Cerebellar cortex (tissue), 1 donor: ENCODE measurements at regions not wholly inside any gene's neighbourhood (a gene's known extent, or its start where the extent isn't known, plus 50 kb on each side); places are given as distances from the start of the nearest gene placed in this dataset.

Experiments used
- DNase-seq: peaks from one replicate; pipeline ENCODE4 v3.0.0-alpha.2; 2015; ENCODE audit warnings: low spot score

DNA sequence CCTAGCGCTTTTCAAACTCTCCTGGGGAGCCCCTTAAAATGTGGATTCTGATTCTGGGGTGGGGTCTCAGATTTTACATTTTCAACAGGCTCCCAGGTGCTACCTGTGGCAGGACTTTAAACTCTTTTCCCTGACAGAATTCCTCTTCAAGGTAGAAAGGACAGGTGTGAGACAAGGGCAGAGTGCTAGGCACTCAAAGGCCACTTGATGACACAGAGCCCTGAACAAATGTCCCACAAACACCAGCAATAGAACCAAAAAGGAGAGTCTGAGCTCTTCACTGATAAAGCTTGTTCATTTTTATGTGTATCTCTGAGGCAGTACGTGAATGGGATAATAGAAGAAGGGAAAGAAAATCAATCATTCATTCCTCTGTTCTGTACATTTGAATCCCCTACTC lies 77.7 kb upstream of the PELI1 start:
- DNase-seq: peak; percentile 48

DNA sequence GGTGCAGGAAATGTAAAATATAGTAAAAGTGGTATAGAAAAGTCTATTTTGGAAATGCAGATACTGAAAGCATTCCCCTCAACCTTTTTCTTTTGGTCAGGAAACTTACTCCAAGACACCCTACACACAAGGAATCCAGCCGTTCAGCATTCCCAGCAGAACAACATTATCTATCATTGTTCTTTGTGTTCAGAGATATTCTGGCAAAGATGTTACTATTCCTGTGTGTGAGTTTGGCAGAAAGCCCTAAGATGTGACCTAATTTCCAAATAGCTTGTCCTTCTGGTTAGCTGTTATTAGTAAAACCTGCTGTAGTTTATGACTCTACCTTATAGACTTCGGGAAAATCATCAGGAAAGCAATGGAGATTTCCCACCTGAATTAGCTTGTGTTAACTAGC lies 78.1 kb upstream of the PELI1 start:
- peak; percentile 97 for DNase-seq

DNA sequence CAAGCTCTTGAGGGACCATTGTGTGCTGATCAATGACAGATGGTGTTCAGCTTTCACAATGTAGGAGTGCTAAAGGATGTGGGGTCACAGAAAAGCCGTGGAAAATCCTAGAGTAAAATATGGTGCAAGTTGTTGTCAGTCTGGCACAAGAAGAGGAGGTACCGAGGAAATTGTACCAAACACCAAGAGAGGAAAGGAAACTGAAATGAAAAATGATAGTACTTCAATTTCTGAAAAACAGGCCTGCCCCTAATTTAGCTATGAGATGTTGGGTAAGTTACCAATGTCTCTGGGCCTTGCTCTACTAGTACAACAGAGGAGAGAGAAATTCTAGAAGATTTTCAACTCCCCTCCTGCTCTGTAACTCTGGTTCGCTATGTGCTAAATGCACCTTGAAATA lies 78.8 kb upstream of the PELI1 start:
- peak; percentile 22 for DNase-seq

DNA sequence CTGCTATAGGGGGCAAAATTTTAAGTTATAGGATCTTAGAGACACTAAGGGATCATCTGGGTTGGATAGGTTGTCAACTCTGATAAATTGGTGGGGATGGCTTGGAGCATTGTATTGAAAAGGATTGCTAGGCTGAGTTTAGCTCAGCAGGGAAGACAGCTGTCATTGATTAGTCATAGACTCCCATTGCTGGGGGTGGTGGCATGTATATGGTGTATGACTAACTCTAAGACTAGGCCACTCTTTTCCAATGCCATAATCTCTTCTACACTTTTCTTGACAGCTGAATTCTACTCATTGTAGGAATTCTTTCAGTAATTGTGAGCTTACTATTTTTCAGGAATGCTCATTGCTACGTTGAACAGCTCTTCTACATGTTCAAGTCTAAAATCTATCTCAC lies 81.3 kb upstream of the PELI1 start:
- DNase-seq: no peak

DNA sequence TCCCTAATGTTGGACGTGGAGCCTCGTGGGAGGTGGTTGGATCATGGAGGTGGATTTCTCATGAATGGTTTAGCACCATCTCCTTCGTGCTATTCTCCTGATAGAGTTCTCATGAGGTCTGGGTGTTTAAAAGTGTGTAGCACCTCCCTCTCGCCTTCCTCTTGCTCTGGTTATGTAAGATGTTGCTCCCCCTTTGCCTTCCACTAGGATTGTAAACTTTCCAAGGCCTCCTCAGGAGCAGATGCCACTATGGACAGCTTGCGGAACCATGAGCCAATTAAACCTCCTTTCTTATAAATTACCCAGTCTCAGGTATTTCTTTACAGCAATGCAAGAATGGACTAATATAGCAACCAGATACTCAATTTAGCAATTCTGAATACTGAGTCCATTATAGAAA lies 82.4 kb upstream of the PELI1 start:
- DNase-seq: peak; percentile 96

DNA sequence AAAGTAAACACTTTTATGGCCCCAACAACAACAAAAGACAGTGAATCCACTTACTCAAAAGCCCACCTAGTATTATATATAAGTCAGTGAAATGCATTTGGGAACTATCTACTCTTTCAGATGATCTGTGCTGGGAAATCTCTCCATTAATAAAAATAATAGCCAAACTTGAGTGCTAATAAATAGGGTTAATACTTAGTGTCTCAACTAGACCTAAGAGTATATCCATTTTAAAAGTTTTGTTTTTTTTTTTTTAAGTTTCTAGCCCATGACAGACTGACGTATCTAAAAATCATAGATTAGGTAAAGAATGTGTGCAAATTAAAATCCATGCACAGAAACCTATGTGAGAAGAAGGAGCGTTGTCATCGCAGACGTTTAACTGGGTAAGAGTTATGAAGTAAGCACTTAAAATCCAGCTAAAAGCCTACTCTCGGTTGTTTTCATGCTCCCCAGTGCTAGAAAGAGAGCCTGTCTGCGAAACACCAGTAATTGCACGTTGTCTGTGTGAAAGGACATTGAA lies 83.4 kb upstream of the PELI1 start:
- DNase-seq: no peak

DNA sequence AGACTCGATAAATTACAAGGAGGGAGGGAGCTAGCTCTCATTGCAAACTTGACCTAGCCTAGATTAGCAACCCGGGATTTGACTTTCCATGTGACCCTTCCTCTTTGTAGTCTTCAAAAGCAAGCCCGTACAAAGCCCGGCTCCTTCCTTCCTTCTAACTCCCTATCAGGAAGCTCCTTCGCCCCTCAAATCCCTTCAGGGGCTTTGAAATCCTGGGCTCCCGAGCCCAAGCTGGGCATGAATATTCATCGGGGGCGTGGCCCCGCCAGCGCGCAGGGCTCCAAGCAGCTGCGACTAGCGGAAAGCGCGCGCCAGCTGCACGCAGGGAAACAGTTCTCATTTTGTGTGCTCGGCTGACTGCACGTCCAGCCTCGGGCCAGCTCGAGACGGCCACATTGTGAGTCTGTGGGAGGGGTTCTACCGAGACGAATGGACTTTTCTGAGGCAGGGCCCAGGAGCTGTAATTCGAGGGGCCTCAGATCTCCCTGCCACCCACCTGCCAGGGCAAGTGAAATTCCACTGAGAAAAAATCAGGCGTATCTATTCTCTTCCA lies 84.0 kb upstream of the PELI1 start:
- peak; percentile 48 for DNase-seq

DNA sequence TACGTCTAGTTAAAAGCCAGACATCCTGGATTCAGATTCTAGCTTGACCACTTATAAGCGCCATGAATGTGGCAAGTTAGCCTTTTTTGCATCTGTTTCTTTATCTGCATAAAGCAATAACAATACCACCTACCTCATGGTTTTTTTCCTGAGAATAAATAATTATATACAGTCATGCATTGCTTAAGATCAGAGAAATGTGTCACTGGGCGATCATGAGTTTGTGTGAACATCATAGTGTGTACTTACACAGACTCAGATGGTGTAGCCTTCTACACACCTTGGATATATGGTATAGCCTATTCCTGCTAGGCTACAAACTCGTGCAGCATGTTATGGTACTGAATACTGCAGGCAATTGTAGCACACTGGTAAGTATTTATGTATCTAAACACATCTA lies 84.7 kb upstream of the PELI1 start:
- no peak for DNase-seq

DNA sequence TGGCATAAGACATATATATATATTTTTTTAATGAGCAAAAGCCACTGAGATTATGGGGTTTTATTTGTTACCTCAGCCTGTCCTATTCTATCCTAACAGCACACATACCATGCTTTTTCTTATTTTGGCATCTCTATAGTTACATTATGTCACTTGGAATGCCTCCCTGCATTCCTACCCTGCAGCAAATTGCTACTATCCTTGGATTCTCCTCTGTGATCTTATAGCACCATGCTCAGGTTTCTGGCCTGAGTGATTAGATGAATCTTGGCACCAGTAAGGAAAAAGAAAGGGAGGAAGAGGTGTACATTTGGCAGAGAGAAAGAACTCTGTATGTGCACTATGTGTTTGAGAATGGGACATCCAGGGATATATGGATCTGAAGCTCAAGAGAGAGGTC lies 86.3 kb upstream of the PELI1 start:
- no peak for DNase-seq

DNA sequence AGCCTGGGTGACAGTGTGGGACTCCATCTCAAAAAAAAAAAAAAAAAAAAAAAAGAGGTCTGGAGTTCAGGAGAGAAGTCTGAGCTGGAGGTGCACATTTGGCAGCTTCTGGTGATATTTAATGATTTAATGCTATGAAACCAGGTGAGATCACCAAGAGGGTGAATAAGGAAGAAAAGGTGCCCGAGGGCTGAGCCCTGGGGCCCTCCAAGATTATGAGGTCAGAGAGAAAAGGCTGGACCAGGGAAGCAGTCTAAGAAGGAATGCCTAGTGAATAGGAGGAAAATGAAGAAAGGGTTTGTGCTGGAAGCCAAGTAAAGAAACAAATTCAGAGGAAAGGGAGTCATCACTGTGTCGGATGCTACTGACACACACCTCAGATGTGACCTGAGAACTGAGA lies 88.0 kb upstream of the PELI1 start:
- DNase-seq: no peak

DNA sequence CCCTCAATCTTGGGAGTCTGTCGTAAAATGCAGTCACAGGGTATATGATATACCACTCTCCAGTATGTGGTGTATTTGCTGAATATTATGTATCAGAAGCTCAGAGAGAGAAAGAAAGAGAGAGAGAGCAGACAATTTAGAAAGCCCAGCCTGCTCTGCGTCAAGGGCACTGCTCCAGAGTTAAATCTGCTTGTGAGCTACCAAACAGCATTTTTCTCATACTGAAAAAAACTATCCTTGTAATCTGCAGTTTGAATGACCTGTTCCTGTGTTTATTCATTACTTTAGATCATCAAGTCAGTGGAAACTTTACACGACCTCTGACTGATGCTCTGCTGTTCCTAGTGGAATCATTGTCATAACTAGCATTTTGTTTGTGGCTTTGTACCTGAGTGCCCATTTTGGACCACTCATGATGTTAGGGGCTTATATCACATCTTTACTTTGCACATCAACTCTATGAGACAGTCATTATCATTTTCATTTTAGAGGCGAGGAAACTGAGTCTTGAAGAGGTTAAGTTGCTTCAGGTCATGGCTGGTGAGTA lies 89.2 kb upstream of the PELI1 start:
- DNase-seq: no peak

DNA sequence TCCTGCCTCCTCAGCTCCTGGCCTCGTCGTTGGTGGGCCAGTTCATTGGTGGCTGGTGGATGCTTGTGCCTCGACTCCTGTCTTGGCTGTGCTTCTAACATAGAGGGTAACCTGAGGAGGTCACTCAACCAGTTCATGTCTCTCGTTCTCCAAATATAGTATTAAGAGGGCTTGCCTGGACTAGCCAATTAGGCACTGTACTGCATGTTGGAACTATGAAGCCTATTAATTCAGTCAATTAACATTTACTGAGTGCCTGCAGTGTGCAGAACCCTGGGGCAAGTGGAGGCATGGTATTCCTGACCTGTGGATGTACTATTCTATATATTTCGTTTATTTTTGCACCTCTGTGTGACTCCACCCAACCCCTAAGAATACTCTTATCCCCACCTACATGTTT lies 89.9 kb upstream of the PELI1 start:
- DNase-seq: no peak

DNA sequence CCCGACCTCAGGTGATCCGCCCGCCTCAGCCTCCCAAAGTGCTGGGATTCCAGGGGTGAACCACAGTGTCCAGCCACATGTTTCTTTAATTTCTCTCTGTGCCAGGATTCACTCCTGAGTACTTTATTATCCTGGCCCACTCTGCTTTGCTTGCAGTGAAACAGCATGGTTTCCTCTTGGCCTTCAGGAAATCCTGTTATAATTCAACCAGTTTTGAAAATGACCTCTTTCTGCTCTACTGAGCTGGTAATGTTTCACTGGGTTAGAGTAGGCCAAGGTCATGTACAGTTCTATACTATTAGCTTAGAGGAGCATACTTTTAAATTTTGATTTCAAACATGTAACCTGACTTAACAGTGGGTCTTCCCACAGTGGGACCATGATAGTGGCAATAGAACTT lies 90.6 kb upstream of the PELI1 start:
- no peak for DNase-seq

DNA sequence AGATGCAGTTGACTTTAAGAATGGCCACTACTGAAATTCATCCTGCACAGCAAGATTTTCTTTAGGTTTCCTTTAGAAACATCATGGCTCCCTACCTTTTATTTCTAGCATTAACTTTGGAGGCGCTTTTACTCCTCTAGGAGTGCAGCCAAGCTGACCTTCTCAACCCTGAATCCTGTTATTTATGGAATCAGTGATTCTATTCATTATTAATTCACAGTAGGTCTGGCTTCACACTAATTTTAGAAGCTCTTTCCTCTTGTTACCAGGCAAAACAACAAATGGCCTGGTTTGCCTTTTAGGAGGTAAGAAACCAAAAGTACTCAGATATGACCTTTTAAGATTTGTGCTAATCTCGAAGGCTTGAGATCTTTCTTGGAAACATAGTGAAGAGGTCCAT lies 93.0 kb upstream of the PELI1 start:
- no peak for DNase-seq

DNA sequence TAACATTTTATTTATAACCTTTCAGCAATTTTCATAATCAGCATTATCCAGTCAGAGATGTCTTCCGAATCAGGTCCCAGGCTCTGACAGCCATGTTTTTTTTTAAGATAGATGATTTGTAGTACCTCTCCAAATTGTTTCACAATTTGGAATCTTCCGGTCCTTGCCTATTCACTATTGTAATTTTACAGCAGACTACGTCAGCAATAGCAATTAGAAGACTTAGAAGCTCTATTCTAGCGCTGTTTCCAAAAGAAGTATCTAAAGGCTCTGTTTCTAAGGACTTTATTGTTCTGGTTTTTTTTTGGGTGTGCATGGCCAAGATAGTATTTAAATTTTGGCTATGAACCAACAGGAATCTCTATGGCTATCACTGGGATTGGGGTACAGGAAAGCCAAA lies 94.6 kb upstream of the PELI1 start:
- DNase-seq: no peak

DNA sequence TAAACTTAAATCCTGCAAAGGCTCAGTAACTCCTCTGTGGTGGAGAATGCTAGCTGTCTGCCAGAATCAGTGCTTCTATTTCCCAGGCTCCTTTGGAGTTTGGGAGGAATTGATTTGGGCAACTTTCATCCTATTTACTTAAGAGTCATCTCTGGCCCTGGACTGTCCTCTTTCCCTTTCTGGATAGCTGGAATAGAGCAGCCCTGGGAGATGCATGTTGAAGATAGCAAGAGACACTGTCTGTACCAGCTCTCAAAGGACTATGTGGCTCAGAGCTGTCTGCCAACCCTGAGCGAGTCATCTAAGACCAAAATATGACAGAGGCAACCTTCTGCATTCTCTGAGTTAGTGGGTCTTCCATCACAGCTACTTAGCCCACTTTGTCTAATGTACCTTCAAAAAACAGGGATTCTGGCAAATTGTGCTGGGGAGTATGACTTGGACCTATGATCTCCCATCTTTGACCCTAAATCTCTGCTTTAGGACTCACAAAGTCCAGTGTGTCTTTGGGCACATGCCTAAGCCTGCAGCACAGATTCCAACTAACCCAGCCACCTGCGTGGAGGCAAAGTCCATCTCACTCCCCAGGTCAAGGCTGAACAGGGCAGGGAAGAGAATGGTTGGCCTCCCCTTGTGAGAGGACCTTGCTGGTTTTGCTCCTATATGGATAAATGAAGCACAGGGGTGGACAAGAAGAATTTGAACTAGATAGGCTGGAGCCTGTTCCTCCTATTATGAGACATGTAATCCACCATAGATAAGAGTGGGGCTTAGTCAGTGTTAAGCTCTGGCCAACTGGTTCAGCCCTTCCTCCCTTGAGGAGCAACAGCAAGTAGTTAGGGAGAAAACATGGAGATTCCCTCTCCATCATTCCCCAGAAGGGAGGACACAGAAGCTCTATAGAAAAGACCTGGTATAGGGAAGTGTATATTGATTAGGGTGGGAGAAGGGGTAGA lies 99.1 kb upstream of the PELI1 start:
- DNase-seq: no peak

DNA sequence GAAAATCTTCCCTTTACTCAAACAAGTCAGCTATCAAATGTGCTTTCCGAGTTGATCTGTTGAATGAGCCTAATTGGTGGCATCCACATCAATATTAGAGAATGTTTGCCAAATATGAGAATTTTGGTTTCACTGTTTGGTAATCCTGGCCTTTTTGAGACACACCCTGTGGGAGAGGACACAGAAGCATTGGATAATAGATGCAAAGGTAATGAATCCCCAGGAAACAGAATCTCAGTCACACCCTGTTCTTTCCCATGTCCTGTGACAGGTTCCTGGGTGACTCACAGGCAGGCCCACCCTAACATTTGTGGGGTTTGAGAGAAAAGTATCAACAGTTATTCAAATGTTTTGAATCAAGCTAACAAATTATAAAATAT lies 99.8 kb upstream of the PELI1 start:
- no peak for DNase-seq

DNA sequence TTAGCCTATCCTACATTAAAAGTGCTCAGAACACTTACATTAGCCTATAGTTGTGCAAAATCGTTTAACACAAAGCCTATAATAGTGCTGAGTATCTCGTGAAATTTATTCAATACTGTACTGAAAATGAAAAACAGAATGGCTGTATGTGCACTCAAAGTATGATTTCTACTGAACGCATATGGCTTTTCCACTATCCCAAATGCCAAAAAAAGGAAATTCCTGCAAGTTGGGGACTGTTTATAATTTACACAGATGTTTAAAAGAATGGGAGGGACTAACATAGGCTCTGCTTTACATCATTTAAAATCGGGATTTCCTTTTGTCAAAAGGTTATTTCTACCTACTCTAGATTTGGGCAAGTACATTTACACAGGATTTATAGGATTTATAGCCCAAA lies 101.4 kb upstream of the PELI1 start:
- DNase-seq: no peak

DNA sequence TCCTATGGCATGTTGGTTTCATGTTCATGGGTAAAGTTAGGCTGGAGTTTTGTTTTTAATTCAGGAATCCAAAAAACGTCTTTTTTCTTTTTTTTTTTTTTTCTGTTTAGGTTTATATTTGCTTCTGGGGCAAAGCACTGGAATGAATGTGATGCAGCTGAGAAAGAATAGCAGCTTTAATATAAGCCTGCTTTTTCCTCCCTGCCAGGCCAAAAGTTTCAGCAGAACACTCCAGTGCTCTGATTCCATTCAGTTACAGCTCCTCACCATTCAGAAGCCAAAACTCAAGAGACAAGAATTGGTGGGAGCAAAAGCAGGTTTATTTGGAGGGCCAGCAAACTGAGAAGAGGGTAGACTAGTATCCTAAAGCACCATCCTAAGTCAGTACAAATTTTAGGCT lies 102.7 kb upstream of the PELI1 start:
- no peak for DNase-seq

DNA sequence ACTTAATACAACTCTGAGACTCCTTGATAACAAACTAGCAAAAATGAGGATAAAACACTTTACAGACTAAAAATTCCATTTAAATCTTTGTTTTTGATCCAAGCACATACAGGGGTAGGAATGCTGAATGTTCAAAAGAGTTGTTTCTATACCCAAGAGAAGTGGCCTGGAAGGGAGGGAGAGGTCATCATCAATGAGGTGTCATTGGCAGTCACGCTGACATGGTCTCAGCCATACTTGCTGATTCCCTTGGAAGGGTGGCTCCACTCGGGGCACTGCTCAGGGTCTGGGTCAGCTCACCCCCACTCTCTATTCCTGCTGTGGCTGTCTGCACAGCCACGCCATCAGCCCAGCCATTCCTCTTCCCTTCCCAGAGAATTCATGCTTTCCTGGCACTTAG lies 105.2 kb upstream of the PELI1 start:
- no peak for DNase-seq

DNA sequence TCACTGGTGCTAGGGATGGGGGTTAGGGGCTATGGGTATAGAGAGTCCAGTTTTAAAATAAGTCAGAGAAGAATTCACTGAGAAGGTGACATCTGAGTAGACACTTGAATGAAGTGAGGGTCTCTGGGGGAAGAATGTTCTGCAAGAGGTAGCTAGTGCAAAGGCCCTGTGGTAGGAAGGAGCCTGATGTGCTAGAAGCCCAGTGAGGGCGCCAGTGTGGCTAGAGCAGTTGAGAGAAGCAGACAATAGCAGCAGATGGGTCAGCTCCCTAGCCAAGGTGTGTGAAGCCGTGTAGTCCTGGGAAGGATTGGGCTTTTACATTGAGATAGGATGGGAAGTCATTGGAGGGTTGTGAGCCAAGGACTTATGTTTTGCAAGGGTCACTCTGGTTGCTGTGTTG lies 105.8 kb upstream of the PELI1 start:
- no peak for DNase-seq

DNA sequence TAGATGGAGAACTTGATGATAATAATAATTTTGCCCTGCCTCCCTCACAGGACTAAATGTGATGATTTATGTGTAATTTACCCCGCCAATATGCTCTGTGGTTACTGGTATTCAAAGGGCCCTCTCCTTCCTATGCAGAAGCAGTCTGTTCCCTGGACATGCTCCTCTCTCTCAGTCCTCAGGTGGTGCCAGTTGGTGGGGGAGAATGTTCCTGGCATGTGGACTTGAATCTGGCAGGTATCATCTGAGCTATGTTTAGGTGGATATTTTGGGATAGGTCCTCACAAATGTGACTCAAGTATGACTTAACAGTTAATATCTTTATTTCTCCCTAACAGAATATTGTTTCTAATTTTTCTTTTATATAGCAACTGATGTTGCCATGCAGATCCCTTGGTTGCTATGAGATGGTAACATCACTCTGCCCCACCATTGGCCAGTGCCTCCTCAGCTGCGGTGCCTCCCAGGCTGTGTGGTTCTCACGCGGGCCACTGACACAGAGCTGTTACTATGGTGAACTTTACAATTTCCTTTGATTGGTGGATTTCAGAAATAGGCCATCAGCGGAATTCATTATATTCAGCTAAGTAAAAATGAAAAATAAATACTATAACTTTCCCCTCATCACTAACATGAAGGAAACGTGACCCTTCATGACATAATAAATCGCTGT lies 106.7 kb upstream of the PELI1 start:
- DNase-seq: peak; percentile 95
